ENCODE measurements at regions not wholly inside any gene's neighbourhood (a gene's known extent, or its start where the extent isn't known, plus 50 kb on each side); places are given as distances from the start of the nearest gene placed in this dataset.

DNA sequence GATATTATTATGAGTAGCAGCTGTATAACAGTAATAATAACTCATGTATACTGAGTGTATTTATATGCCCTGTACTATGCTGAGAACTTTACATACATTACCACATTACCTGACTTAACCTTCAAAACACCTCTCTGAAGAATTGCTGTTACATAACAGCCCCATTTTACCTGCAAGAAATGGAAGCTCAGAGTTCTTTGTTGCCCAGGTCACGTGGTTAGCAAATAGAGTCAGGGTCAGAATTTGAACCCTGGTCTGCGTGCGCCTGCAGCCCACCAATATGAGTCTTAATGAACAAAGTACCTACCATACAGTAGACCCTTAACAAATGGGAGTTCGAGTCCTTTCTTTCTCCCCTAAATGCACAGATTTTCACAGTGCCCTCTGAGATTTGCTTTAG, 101.9 kb downstream of the MCFD2 start:
- DNase-seq (ENCODE audit: low read depth in 4 of 4, low spot score in 3 of 4): no peak

GRCh38 chr2:46813020-46813415, 102.6 kb downstream of the MCFD2 start:
- no peak for DNase-seq (ENCODE audit: low read depth in 4 of 4, low spot score in 3 of 4)
